WTC11 (cell line): ENCODE measurements at regions not wholly inside any gene's neighbourhood (a gene's known extent, or its start where the extent isn't known, plus 50 kb on each side); places are given as distances from the start of the nearest gene placed in this dataset.

Source experiments
- ATAC-seq: fragments of 200-7000 bp; cut with Tn5 transposase; 2 replicates; pipeline ENCODE4 v1.10.0; 2021; ENCODE audit warnings: mild to moderate bottlenecking, moderate library complexity
- CTCF ChIA-PET: fragments of 300-600 bp; sonication (Branson Sonifier 250); formaldehyde crosslinking; loops from one replicate; lab custom pipeline; 2021; ENCODE audit warnings: antibody characterized with exemption; lab: Charles Lee
- POLR2A ChIA-PET: fragments of 350-600 bp; sonication (Branson Sonifier 250); formaldehyde crosslinking; loops from one replicate; lab custom pipeline; 2021; ENCODE audit warnings: antibody characterized with exemption; lab: Charles Lee
- DNase-seq: peaks from one replicate; pipeline ENCODE4 v3.0.0; 2021; ENCODE audit warnings: low spot score
- H3K27ac Mint-ChIP-seq: 2 replicates; pipeline ENCODE4 v1.8.0; 2021; ENCODE audit warnings: mixed read lengths
- H3K27me3 Mint-ChIP-seq: 2 replicates; pipeline ENCODE4 v1.8.0; 2021; ENCODE audit warnings: low read depth, mild to moderate bottlenecking, moderate library complexity, mixed read lengths
- H3K36me3 Mint-ChIP-seq: 2 replicates; pipeline ENCODE4 v1.8.0; 2021; ENCODE audit warnings: mixed read lengths
- H3K4me1 Mint-ChIP-seq: 2 replicates; pipeline ENCODE4 v1.8.0; 2022; ENCODE audit warnings: mixed read lengths
- H3K4me3 Mint-ChIP-seq: 2 replicates; pipeline ENCODE4 v1.8.0; 2021; ENCODE audit warnings: mild to moderate bottlenecking, moderate library complexity, mixed read lengths
- H3K9me3 Mint-ChIP-seq: 2 replicates; pipeline ENCODE4 v1.8.0; 2021; ENCODE audit warnings: mixed read lengths
- AFF4 ChIP-seq: sonication (generic); formaldehyde crosslinking; IDR thresholded peaks from 2 replicates; pipeline ENCODE4 v1.8.1; 2023; ENCODE audit warnings: mild to moderate bottlenecking, missing genetic modification reagents, borderline replicate concordance
- CREM ChIP-seq: sonication (generic); formaldehyde crosslinking; IDR thresholded peaks from 2 replicates; pipeline ENCODE4 v1.8.1; 2022; ENCODE audit warnings: mild to moderate bottlenecking, missing genetic modification reagents, moderate library complexity
- CTCF ChIP-seq: fragments of 200-600 bp; IDR thresholded peaks from 2 replicates; pipeline ENCODE4 v1.8.0; 2022; ENCODE audit warnings: antibody characterized with exemption
- E2F1 ChIP-seq: sonication (generic); formaldehyde crosslinking; IDR thresholded peaks from 2 replicates; pipeline ENCODE4 v1.8.0; 2022; ENCODE audit warnings: mild to moderate bottlenecking, missing genetic modification reagents
- ERG ChIP-seq: fragments of 250-450 bp; sonication (Bioruptor Pico); IDR thresholded peaks from 2 replicates; pipeline ENCODE4 v1.8.0; 2021; ENCODE audit warnings: mild to moderate bottlenecking
- ETV6 ChIP-seq: sonication (generic); formaldehyde crosslinking; IDR thresholded peaks from 2 replicates; pipeline ENCODE4 v1.8.1; 2022; ENCODE audit warnings: mild to moderate bottlenecking, missing genetic modification reagents
- IRF2 ChIP-seq: sonication (generic); formaldehyde crosslinking; IDR thresholded peaks from 2 replicates; pipeline ENCODE4 v1.8.0; 2022; ENCODE audit warnings: low read depth, missing genetic modification reagents, borderline replicate concordance
- JAZF1 ChIP-seq: fragments of 250-450 bp; sonication (Bioruptor Pico); IDR thresholded peaks from 2 replicates; pipeline ENCODE4 v1.9.0; 2021; ENCODE audit warnings: moderate library complexity, mild to moderate bottlenecking, inconsistent platforms
- MYBL2 ChIP-seq: sonication (generic); formaldehyde crosslinking; IDR thresholded peaks from 2 replicates; pipeline ENCODE4 v1.8.1; 2023; ENCODE audit warnings: mild to moderate bottlenecking, moderate library complexity, missing genetic modification reagents
- NR1H2 ChIP-seq: sonication (generic); formaldehyde crosslinking; IDR thresholded peaks from 2 replicates; pipeline ENCODE4 v1.9.0; 2021; ENCODE audit warnings: mild to moderate bottlenecking, moderate library complexity, missing genetic modification reagents
- SMAD3 ChIP-seq: sonication (generic); formaldehyde crosslinking; IDR thresholded peaks from 2 replicates; pipeline ENCODE4 v1.8.0; 2022; ENCODE audit warnings: missing genetic modification reagents, mild to moderate bottlenecking, borderline replicate concordance
- ZNF219 ChIP-seq: sonication (generic); formaldehyde crosslinking; IDR thresholded peaks from 2 replicates; pipeline ENCODE4 v1.8.0; 2023; ENCODE audit warnings: missing genetic modification reagents, mild to moderate bottlenecking, borderline replicate concordance
- ZNF396 ChIP-seq: fragments of 250-450 bp; sonication (Bioruptor Pico); IDR thresholded peaks from 2 replicates; pipeline ENCODE4 v1.8.0; 2021; ENCODE audit warnings: mild to moderate bottlenecking, moderate library complexity, borderline replicate concordance
- ZNF416 ChIP-seq: fragments of 250-450 bp; sonication (Bioruptor Pico); IDR thresholded peaks from 2 replicates; pipeline ENCODE4 v1.9.0; 2021; ENCODE audit warnings: mild to moderate bottlenecking, inconsistent platforms
- TF ChIP-seq, protein P1 (sequence below): fragments of 250-450 bp; sonication (Bioruptor Pico); IDR thresholded peaks from 2 replicates; pipeline ENCODE4 v1.9.0; 2021; ENCODE audit warnings: mild to moderate bottlenecking

DNA sequence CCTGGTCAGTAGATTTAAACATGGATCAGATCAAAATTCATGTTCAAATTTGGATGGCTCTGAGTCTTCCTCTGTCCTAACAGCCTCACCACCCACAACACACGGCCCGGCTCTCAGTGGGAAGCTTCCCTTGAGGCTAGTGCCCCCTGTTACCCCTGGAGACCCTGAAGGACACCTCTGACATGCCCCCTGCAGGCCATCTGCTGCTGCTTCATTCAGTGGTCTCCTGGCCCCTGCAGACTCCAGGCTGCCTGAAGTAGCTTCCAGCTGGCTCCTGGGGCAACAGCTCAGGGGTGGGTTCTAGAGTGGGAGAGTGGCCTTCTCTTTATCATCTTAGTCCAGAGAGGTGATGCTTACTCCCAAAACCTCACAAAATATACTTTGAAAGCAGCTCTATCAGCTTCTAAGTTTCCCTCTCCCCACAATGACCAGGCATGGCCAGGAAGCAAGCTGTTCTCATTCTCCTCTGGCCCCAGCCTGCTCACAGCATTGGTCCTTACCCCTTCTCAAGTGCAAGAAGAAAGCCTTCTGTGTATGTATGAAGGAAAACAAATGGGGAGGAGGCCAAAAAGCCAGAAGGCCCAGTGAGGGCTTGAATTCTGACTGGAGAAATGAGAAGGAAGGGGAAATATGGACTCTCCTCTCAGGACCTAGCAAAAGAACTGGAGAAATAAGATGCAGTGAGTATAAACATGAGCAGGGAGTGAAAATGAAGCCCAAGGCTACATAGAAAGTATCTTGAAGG is 189.6 kb upstream of the INHBA start (continued):
- TF ChIP-seq, protein P1, sequence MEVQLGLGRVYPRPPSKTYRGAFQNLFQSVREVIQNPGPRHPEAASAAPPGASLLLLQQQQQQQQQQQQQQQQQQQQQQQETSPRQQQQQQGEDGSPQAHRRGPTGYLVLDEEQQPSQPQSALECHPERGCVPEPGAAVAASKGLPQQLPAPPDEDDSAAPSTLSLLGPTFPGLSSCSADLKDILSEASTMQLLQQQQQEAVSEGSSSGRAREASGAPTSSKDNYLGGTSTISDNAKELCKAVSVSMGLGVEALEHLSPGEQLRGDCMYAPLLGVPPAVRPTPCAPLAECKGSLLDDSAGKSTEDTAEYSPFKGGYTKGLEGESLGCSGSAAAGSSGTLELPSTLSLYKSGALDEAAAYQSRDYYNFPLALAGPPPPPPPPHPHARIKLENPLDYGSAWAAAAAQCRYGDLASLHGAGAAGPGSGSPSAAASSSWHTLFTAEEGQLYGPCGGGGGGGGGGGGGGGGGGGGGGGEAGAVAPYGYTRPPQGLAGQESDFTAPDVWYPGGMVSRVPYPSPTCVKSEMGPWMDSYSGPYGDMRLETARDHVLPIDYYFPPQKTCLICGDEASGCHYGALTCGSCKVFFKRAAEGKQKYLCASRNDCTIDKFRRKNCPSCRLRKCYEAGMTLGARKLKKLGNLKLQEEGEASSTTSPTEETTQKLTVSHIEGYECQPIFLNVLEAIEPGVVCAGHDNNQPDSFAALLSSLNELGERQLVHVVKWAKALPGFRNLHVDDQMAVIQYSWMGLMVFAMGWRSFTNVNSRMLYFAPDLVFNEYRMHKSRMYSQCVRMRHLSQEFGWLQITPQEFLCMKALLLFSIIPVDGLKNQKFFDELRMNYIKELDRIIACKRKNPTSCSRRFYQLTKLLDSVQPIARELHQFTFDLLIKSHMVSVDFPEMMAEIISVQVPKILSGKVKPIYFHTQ (CRISPR knock-in tag): no peak

DNA sequence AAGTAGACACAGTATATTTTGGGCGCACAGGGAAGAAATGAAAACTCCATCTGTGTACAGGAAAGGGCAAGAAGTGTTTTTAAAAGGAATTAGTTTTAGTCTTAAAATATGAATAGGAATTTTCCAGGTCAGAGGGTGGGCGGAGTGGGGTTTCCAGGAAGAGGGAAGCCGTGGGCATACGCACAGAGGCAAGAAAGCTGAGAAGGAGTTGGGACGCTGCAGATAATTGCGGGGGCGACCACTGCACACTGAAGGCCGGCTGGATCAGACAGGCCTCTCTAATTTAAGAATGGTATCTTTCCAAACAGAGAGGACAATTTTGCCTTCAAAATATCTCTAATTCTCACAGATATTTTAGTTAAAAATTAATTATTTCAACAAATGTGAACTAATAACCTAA is 189.1 kb upstream of the INHBA start:
- TF ChIP-seq ZNF219 (CRISPR knock-in tag): no peak
- no peak for TF ChIP-seq JAZF1
- TF ChIP-seq AFF4 (CRISPR knock-in tag): no peak
- no peak for TF ChIP-seq ERG
- TF ChIP-seq E2F1 (CRISPR knock-in tag): no peak
- no peak for TF ChIP-seq ETV6 (CRISPR knock-in tag)
- TF ChIP-seq ZNF396 (CRISPR knock-in tag): no peak
- no peak for TF ChIP-seq ZNF416 (CRISPR knock-in tag)
- no peak for TF ChIP-seq MYBL2 (CRISPR knock-in tag)
- TF ChIP-seq IRF2 (CRISPR knock-in tag): no peak
- TF ChIP-seq NR1H2 (CRISPR knock-in tag): no peak
- TF ChIP-seq CTCF: no peak
- TF ChIP-seq SMAD3 (CRISPR knock-in tag): no peak
- TF ChIP-seq CREM: no peak
- no peaks in the 10 kb centered on the region for H3K27me3 Mint-ChIP-seq
- ChIA-PET CTCF (interaction anchor here (0.9 to 2.3 kb wide), 20 partner anchors 8 to 1041 kb away, joined by 3 to 23 read pairs (median 8); partner anchors contain the start of genes MRPL32 and PSMA2), POLR2A (interaction anchor here (0.6 kb wide), 1 partner anchor 428 kb away, joined by 3 read pairs; no protein-coding TSS in a partner anchor)
- ATAC-seq (no peak), DNase-seq (no peak)
- no peak overlapping the region for H3K4me3 Mint-ChIP-seq
- no peaks in the 10 kb centered on the region for H3K36me3 Mint-ChIP-seq
- H3K4me1 Mint-ChIP-seq: peaks cover 6% of the 10 kb centered on the region; the same call in 1 of the 2 replicates
- H3K27ac Mint-ChIP-seq: no peak overlapping the region
- H3K9me3 Mint-ChIP-seq: no peaks in the 10 kb centered on the region
